Naive thymus-derived CD4-positive, alpha-beta T cell (primary cell): ENCODE measurements at regions not wholly inside any gene's neighbourhood (a gene's known extent, or its start where the extent isn't known, plus 50 kb on each side); places are given as distances from the start of the nearest gene placed in this dataset.

Source experiments
- ATAC-seq: fragments of 150-1000 bp; cut with Tn5 transposase; 2 replicates; pipeline ENCODE4 v1.10.0; 2021; ENCODE audit warnings: mild to moderate bottlenecking, moderate library complexity
- CTCF ChIA-PET: fragments of 350-600 bp; sonication (Branson Sonifier 250); formaldehyde crosslinking; loops from one replicate; lab custom pipeline; 2021; ENCODE audit warnings: antibody characterized with exemption; lab: Charles Lee
- POLR2A ChIA-PET: fragments of 350-600 bp; sonication (Branson Sonifier 250); formaldehyde crosslinking; loops from one replicate; lab custom pipeline; 2021; ENCODE audit warnings: antibody characterized with exemption, inconsistent platforms; lab: Charles Lee
- DNase-seq, 9 donors: peaks; one replicate each; pipeline versions ENCODE4 v3.0.0 to v3.0.0-alpha.2; 2020 to 2022; ENCODE audit warnings: mixed read lengths in 1 of 9
- H3K27ac ChIP-seq: one replicate; pipeline ENCODE4 v1.7.0; 2013; ENCODE audit warnings: mild to moderate bottlenecking, low read depth, low read length, moderate library complexity
- H3K27me3 ChIP-seq, 2 donors: one replicate each; pipeline ENCODE4 v1.7.0; 2013; ENCODE audit warnings: low read length in 2 of 2, mild to moderate bottlenecking in 2 of 2, moderate library complexity in 2 of 2; ENCODE audit not compliant: control insufficient read depth in 2 of 2, insufficient read depth in 2 of 2
- H3K36me3 ChIP-seq, 3 experiments: 1 replicate in 2 of 3; 2 replicates in 1 of 3; pipeline ENCODE4 v1.7.0; 2013; ENCODE audit warnings: low read length in 3 of 3, mild to moderate bottlenecking in 3 of 3, moderate library complexity in 1 of 3; ENCODE audit not compliant: insufficient read depth in 3 of 3, control insufficient read depth in 2 of 3
- H3K4me1 ChIP-seq, 2 donors: one replicate each; pipeline ENCODE4 v1.7.0; 2013; ENCODE audit warnings: low read length in 2 of 2, mild to moderate bottlenecking in 2 of 2, moderate library complexity in 1 of 2; ENCODE audit not compliant: control insufficient read depth in 2 of 2, insufficient read depth in 2 of 2
- H3K4me3 ChIP-seq: 2 replicates; pipeline ENCODE4 v1.7.0; 2013; ENCODE audit warnings: mild to moderate bottlenecking, low read length
- H3K9me3 ChIP-seq, 3 experiments: 1 replicate in 2 of 3; 2 replicates in 1 of 3; pipeline ENCODE4 v1.7.0; 2013; ENCODE audit warnings: low read length in 3 of 3; ENCODE audit not compliant: control insufficient read depth in 2 of 3
- H3K27ac Mint-ChIP-seq, 9 donors: one replicate each; pipeline ENCODE4 v1.8.0; 2020 to 2022; ENCODE audit warnings: mixed read lengths in 9 of 9, mild to moderate bottlenecking in 8 of 9, moderate library complexity in 5 of 9, inconsistent platforms in 2 of 9
- H3K27me3 Mint-ChIP-seq, 5 donors: one replicate each; pipeline ENCODE4 v1.8.0; 2021 to 2022; ENCODE audit warnings: mixed read lengths in 5 of 5, mild to moderate bottlenecking in 1 of 5
- H3K36me3 Mint-ChIP-seq, 5 donors: one replicate each; pipeline ENCODE4 v1.8.0; 2020 to 2022; ENCODE audit warnings: mixed read lengths in 5 of 5, mild to moderate bottlenecking in 3 of 5, inconsistent platforms in 1 of 5
- H3K4me1 Mint-ChIP-seq, 7 donors: one replicate each; pipeline ENCODE4 v1.8.0; 2020 to 2022; ENCODE audit warnings: mixed read lengths in 7 of 7, mild to moderate bottlenecking in 3 of 7, inconsistent platforms in 1 of 7
- H3K4me3 Mint-ChIP-seq, 10 donors: one replicate each; pipeline ENCODE4 v1.8.0; 2020 to 2022; ENCODE audit warnings: mild to moderate bottlenecking in 10 of 10, mixed read lengths in 10 of 10, moderate library complexity in 6 of 10, inconsistent platforms in 2 of 10
- H3K9me3 Mint-ChIP-seq, 11 donors: one replicate each; pipeline ENCODE4 v1.8.0; 2020 to 2022; ENCODE audit warnings: mixed read lengths in 11 of 11, mild to moderate bottlenecking in 4 of 11, inconsistent platforms in 1 of 11, moderate library complexity in 1 of 11
- intact Hi-C, 2 donors: fragments of 100-400 bp; cut with micrococcal nuclease; formaldehyde crosslinking; loops; one replicate each; pipeline ENCODE4 v1.15.1; 2023

DNA sequence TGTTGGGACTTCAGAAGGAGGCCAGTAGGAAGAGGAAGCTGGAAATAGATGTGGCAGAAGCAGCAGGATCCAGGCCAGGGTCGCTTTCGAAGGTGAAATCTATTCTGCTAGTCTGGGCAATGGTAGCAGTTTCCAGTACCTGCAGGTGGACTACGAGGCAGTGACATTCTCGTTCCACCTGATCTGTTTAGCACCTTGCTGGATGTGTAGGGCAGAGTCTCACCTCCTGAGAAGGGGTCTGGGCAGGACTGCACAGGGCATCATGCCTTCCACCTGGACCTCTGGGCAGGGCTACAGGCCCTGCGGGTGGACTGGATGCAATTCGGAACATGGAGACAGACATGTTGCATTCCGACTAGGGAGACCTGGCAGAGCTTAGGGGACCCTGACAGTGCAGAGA, 254.8 kb upstream of the ZNF32 start:
- ChIA-PET POLR2A (no interaction called here), CTCF (no interaction called here)
- no peak for DNase-seq
- Histone ChIP-seq H3K27me3 (no peaks in the 10 kb centered on the region), H3K9me3 (no peaks in the 10 kb centered on the region), H3K4me1 (no peaks in the 10 kb centered on the region), H3K27ac (no peak overlapping the region), H3K36me3 (no peaks in the 10 kb centered on the region), H3K4me3 (no peak overlapping the region)
- Mint-ChIP-seq H3K27me3 (peaks cover 4 to 24% (median 15%) of the 10 kb centered on the region in 5 donors), H3K36me3 (no peaks in the 10 kb centered on the region), H3K4me3 (no peak overlapping the region), H3K9me3 (no peaks in the 10 kb centered on the region), H3K27ac (peak overlapping the region in 1 of 9 donors; percentile 41), H3K4me1 (no peaks in the 10 kb centered on the region)
- no peak for ATAC-seq
- intact Hi-C loops = no loop called here

DNA sequence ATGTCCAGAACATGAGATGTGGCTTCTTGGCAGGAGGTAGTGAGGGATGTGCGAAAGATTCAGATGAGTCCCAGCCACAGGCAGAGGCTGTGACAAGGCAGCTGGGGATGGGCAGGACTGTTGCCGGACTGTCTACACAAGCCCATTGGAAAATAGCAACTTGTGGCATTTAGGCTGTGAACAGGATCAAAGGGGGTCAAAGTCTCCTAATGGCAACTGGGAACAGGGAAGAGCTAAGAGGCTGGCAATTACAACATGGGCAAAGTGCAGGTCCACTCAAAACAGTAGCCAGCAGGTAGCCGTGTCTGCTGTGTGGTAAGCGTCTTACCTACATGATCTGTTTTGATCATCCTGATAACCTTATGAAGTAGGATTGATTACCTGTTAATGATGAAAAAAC, 254.2 kb upstream of the ZNF32 start:
- Mint-ChIP-seq H3K4me1 (no peaks in the 10 kb centered on the region), H3K4me3 (no peak overlapping the region), H3K27ac (no peak overlapping the region), H3K36me3 (no peaks in the 10 kb centered on the region), H3K9me3 (no peaks in the 10 kb centered on the region), H3K27me3 (peaks cover 4 to 24% (median 15%) of the 10 kb centered on the region in 5 donors)
- no peaks in the 10 kb centered on the region for H3K36me3 ChIP-seq
- CTCF ChIA-PET = no interaction called here
- no peak overlapping the region for H3K4me3 ChIP-seq
- H3K27ac ChIP-seq = no peak overlapping the region
- H3K27me3 ChIP-seq = no peaks in the 10 kb centered on the region
- ATAC-seq = no peak
- DNase-seq = no peak
- H3K4me1 ChIP-seq = no peaks in the 10 kb centered on the region
- no peaks in the 10 kb centered on the region for H3K9me3 ChIP-seq
- POLR2A ChIA-PET = no interaction called here
- intact Hi-C loops = no loop called here

DNA sequence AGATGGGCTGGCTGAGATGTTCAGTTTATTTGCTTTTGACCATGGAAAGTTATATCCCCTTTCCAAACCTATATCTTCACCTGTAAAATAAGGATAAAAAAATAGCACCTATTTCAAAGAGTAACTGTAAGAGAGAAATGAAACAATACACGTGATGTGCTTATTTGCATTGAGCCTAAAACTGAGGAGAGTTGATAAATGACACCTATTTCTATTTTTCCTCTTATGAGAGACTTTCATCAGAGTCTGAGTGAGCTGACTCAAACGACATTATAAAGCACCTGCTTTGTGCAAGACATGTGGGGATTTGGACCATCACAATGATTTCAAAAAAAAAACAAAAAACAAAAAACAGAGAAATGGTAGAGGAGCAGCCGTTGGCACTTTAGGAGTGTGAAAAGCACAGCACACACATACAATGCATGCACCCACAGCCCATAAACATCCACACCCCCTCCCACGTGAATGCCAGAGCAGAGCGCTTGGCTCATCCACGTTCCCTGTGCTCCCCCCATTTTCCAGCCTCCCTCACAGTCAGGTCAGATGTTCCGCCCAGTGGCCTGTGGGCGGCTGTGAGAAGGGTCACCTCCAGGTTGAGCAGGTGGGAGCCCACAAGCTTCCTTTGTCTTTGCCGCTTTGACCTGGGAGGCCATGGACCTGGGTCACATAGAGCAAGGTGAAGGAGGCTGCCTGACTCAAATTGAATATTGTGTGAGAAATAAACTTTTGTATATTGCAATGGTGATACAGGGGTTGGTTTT, 253.2 kb upstream of the ZNF32 start:
- no peak overlapping the region for H3K4me3 ChIP-seq
- H3K9me3 ChIP-seq = no peaks in the 10 kb centered on the region
- H3K4me3 Mint-ChIP-seq = no peak overlapping the region
- no peaks in the 10 kb centered on the region for H3K27me3 ChIP-seq
- H3K36me3 ChIP-seq = no peaks in the 10 kb centered on the region
- H3K36me3 Mint-ChIP-seq = no peaks in the 10 kb centered on the region
- intact Hi-C loops = no loop called here
- H3K27me3 Mint-ChIP-seq = peaks cover 4 to 28% (median 13%) of the 10 kb centered on the region in 5 donors
- H3K9me3 Mint-ChIP-seq = peaks cover 0 to 1% (median 0%) of the 10 kb centered on the region in 11 donors
- H3K27ac Mint-ChIP-seq = peak overlapping the region in 1 of 9 donors; percentile 36
- no peak overlapping the region for H3K27ac ChIP-seq
- no peaks in the 10 kb centered on the region for H3K4me1 ChIP-seq
- ChIA-PET POLR2A (no interaction called here), CTCF (no interaction called here)
- no peaks in the 10 kb centered on the region for H3K4me1 Mint-ChIP-seq
- ATAC-seq = no peak
- DNase-seq = no peak

DNA sequence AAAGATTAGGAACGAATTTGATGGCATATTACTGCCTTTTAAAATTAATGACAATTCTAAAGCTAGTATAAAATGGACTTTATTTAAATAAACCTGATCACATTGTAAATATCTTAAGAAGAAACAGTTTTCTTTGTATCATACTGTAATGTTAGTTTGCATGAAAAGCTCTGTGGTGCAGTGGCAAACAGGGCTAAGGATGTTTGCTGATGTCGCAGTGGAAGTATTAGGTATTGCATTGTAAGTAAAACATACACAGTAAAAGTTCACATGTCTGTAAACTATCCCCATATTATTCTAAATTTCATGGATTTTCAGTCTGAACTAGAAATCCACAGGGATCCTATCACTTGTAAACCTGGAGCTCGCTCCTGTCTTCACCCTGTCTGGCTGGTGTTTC, 252.6 kb upstream of the ZNF32 start:
- Mint-ChIP-seq H3K36me3 (no peaks in the 10 kb centered on the region), H3K4me1 (no peaks in the 10 kb centered on the region), H3K4me3 (no peak overlapping the region), H3K27me3 (peaks cover 4 to 28% (median 8%) of the 10 kb centered on the region in 5 donors), H3K27ac (no peak overlapping the region), H3K9me3 (peaks cover 0 to 5% (median 0%) of the 10 kb centered on the region in 11 donors)
- ATAC-seq (no peak), DNase-seq (no peak)
- intact Hi-C loops = no loop called here
- Histone ChIP-seq H3K36me3 (no peaks in the 10 kb centered on the region), H3K4me3 (no peak overlapping the region), H3K4me1 (no peaks in the 10 kb centered on the region), H3K27ac (no peak overlapping the region), H3K9me3 (no peaks in the 10 kb centered on the region), H3K27me3 (no peaks in the 10 kb centered on the region)
- ChIA-PET POLR2A (no interaction called here), CTCF (no interaction called here)

DNA sequence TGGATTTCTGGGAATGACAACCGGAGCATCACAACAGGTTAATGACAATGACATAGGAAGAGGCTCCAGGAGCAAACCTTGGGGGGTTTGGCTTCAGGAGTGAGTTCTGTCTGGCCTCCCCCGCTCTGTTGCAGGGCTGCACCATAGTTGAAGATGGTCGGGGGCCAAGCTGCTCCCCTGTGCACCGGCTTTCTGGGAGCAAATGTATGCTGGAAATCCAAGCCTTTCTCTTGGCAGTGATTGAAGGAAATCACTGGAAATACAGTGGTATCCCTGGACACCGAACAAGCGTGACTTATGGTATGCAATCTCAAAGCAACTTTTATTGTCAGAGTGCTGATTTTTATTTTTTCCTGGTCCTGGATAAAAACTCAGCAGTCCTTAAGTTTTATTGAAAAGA, 251.9 kb upstream of the ZNF32 start:
- Histone ChIP-seq H3K9me3 (no peaks in the 10 kb centered on the region), H3K27me3 (no peaks in the 10 kb centered on the region), H3K36me3 (no peaks in the 10 kb centered on the region), H3K4me1 (no peaks in the 10 kb centered on the region), H3K4me3 (no peak overlapping the region), H3K27ac (no peak overlapping the region)
- Mint-ChIP-seq H3K4me1 (no peaks in the 10 kb centered on the region), H3K27ac (no peak overlapping the region), H3K36me3 (no peaks in the 10 kb centered on the region), H3K4me3 (no peak overlapping the region), H3K9me3 (peaks cover 0 to 5% (median 0%) of the 10 kb centered on the region in 11 donors), H3K27me3 (peaks cover 3 to 28% (median 10%) of the 10 kb centered on the region in 5 donors)
- POLR2A ChIA-PET = no interaction called here
- DNase-seq = no peak
- CTCF ChIA-PET = no interaction called here
- no peak for ATAC-seq
- intact Hi-C loops = no loop called here

DNA sequence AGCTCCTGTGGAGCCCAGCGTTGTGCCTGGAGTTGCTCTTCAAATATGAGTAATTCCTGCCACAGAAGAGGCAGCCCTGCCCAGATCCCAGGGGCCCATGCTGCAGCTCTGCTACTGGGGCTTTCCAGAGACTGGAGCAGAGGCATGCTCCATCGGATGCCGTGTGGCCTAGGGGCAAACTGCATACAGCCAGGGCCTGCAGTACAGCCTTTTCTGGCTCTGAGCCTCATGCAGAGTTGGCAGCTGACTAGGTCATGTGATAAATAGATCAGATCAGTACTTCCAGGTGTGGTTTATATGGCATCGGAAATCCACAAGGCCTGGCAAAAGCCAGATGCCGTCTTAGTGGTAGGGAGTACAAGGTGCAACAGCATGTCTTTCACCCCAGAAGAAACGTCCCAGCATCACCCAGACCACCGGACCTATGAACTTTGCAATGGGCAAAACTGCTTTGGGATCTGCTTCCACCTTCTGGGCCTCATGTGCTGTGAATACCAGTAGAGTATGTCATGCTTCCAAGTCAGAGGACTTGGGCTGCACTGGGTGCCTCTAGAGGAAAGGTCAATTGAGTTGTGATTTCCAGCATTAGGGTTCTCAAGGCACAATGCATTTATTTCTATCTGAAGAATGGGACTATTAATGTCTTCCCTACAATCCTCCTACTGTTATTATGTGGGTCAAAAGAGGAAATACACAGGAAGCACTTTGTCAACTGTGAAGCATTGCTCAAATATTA, 250.7 kb upstream of the ZNF32 start:
- Histone ChIP-seq H3K4me3 (no peak overlapping the region), H3K36me3 (no peaks in the 10 kb centered on the region), H3K27me3 (no peaks in the 10 kb centered on the region), H3K27ac (no peak overlapping the region), H3K4me1 (no peaks in the 10 kb centered on the region), H3K9me3 (no peaks in the 10 kb centered on the region)
- Mint-ChIP-seq H3K4me1 (no peaks in the 10 kb centered on the region), H3K4me3 (no peak overlapping the region), H3K27ac (peak overlapping the region in 1 of 9 donors; percentile 25), H3K36me3 (no peaks in the 10 kb centered on the region), H3K9me3 (peaks cover 0 to 5% (median 0%) of the 10 kb centered on the region in 11 donors), H3K27me3 (peaks cover 4 to 24% (median 12%) of the 10 kb centered on the region in 5 donors)
- ATAC-seq (no peak), DNase-seq (no peak)
- ChIA-PET CTCF (no interaction called here), POLR2A (no interaction called here)
- intact Hi-C loops = no loop called here
